NCI-H187 (cell line): ENCODE measurements at regions not wholly inside any gene's neighbourhood (a gene's known extent, or its start where the extent isn't known, plus 50 kb on each side); places are given as distances from the start of the nearest gene placed in this dataset.

Source experiments
- DNase-seq, 2 experiments: peaks; one replicate each; lab custom pipeline; 2025; lab: John Stamatoyannopoulos, UW

- DNase-seq = no peak
Observed at GRCh38 chr9:106708475-106709146, 154.4 kb upstream of the ZNF462 start.

GRCh38 chr9:106712279-106712678 lies 150.7 kb upstream of the ZNF462 start:
- no peak for DNase-seq

GRCh38 chr9:106713206-106713605 lies 149.8 kb upstream of the ZNF462 start:
- no peak for DNase-seq

GRCh38 chr9:106716820-106717219 lies 146.1 kb upstream of the ZNF462 start:
- DNase-seq = no peak

- DNase-seq = no peak
Observed at GRCh38 chr9:106717686-106718085, 145.3 kb upstream of the ZNF462 start.

GRCh38 chr9:106718936-106719335 lies 144.0 kb upstream of the ZNF462 start:
- DNase-seq = no peak

GRCh38 chr9:106722051-106722753 lies 140.8 kb upstream of the ZNF462 start:
- DNase-seq = no peak

- no peak for DNase-seq
Observed at GRCh38 chr9:106723926-106724325, 139.0 kb upstream of the ZNF462 start.

GRCh38 chr9:106724566-106724965 lies 138.4 kb upstream of the ZNF462 start:
- DNase-seq = no peak

GRCh38 chr9:106726070-106726815 lies 136.7 kb upstream of the ZNF462 start:
- no peak for DNase-seq

GRCh38 chr9:106727969-106728368 lies 135.0 kb upstream of the ZNF462 start:
- no peak for DNase-seq

- DNase-seq = no peak
Observed at GRCh38 chr9:106728860-106729259, 134.1 kb upstream of the ZNF462 start.

- DNase-seq = no peak
Observed at GRCh38 chr9:106731910-106732309, 131.1 kb upstream of the ZNF462 start.

- DNase-seq = no peak
Observed at GRCh38 chr9:106733828-106734380, 129.1 kb upstream of the ZNF462 start.

- no peak for DNase-seq
Observed at GRCh38 chr9:106737516-106737915, 125.5 kb upstream of the ZNF462 start.

- no peak for DNase-seq
Observed at GRCh38 chr9:106738109-106738508, 124.9 kb upstream of the ZNF462 start.

GRCh38 chr9:106745457-106745856 lies 117.5 kb upstream of the ZNF462 start:
- DNase-seq = no peak

- DNase-seq = no peak
Observed at GRCh38 chr9:106745876-106746275, 117.1 kb upstream of the ZNF462 start.

GRCh38 chr9:106751681-106752080 lies 111.3 kb upstream of the ZNF462 start:
- no peak for DNase-seq

- no peak for DNase-seq
Observed at GRCh38 chr9:106752581-106752980, 110.4 kb upstream of the ZNF462 start.

- no peak for DNase-seq
Observed at GRCh38 chr9:106753155-106753671, 109.8 kb upstream of the ZNF462 start.

- DNase-seq = no peak
Observed at GRCh38 chr9:106755736-106756135, 107.2 kb upstream of the ZNF462 start.
